SHP77 (cell line): ENCODE measurements at regions not wholly inside any gene's neighbourhood (a gene's known extent, or its start where the extent isn't known, plus 50 kb on each side); places are given as distances from the start of the nearest gene placed in this dataset.
"Not testable (repeated sequence)": the region's sequence is repeated elsewhere in the genome, so short reads cannot be mapped to it uniquely, and the experiment has no call there.

ENCODE experiments used
- DNase-seq, 2 experiments: peaks; one replicate each; lab custom pipeline; 2025; lab: John Stamatoyannopoulos, UW

- DNase-seq: no peak
Measured at GRCh38 chr2:62410926-62411456, 95.0 kb downstream of the TMEM17 start.

- DNase-seq: peak in 1 of 2 experiments; percentile 1
Measured at GRCh38 chr2:62410015-62410453, 96.0 kb downstream of the TMEM17 start.

DNA sequence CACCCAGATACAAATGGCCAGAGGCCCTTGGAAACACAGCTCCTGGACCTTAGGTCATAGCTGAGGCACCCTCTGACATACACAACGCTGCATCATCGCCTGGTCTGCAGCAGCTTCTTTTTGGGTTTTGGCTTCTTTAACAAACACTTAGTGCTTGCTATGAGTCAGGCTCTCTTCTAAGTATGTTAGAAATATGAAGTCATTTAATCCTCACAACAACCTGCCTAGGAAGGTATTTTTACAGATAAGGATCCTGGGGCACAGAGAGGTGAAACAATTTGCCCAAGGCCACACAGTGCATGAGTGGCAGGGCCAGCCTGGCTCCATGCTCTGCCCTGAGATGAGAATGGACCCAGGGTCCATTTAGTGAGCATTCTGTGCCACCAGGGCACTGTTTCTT is 96.6 kb downstream of the TMEM17 start:
- no peak for DNase-seq

GRCh38 chr2:62408241-62408677 is 97.7 kb downstream of the TMEM17 start:
- DNase-seq: no peak

- no peak for DNase-seq
Measured at GRCh38 chr2:62407838-62408237, 98.2 kb downstream of the TMEM17 start.

- DNase-seq: no peak
Measured at GRCh38 chr2:62407401-62407800, 98.6 kb downstream of the TMEM17 start.

DNA sequence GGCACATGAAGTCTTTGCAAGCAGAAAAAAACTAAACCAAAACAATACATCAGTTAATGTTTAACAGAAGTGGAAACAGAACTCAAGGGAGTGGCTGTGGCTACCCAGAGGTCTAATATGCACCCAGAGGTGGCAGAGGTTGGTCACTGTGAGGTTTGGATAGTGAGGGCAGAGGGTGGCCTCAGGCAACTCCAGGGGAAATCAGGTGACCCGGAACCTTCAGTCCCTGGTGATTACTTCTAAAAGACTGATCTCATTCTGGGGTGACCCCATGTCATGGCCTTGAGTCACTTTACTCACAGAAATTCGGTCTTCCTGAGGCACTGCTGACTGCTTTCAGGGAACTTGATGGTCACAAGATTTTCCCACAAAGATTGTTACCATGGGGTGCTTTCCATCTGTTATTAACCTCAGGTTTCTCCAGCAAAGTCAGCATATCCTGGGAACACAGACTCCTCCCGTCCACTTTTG is 99.4 kb downstream of the TMEM17 start:
- no peak for DNase-seq

- DNase-seq: no peak
Measured at GRCh38 chr2:62404913-62405312, 101.1 kb downstream of the TMEM17 start.

DNA sequence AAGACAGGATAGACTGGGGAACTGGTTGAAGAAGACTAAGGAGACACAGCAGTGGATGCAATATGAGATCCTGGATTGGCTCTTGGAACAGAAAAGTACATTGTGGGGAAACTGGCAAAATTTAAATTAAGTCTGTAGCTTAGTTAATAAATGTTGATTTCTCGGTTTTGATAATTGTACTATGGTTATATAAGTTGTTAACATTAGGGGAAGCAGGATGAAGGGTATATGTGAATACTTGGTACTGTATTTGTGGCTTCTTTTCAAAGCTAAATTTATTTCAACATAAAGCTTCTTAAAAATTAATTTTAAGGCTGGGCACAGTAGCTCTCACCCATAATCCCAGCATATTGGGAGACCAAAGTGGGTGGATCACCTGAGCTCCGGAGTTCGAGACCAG is 103.8 kb downstream of the TMEM17 start:
- no peak for DNase-seq

DNA sequence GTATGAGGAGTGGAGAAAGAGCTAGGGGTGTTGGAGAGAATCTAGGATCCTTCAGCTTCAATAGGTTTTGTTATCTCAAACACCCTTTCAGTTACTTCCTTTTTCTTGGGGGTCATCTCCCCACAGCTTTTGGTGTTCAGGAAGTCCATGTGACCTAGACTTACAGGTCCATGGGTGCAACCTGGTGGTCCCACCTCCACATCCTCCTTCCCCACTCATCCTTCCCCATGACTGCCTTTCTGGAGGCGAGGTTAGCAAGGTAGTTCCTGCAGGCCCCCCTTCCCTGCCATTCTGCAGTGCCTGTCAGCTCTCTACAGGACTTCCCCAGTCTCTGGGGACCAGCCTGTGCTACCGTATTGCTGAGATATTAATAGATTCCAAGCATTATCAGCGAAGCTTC is 107.6 kb downstream of the TMEM17 start:
- no peak for DNase-seq

- no peak for DNase-seq
Measured at GRCh38 chr2:62396880-62397279, 109.1 kb downstream of the TMEM17 start.

DNA sequence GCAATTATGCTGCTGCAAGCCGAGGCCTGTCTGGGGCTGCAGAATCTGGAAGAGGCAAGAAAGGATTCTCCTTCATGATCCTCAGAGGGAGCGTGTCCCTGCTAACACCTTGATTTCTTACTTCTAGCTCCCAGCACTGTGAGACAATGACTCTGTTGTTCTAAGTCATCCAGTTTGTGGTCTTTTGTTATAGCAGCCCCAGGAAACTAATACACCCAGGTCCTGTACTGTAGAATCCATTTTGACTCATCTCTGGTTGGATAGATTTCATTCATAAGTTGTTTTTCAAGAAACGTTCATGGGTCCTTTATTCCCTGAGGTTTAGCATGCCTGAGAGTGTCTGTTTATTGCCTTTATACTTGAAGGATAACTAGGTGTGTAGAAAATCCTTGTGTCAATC is 112.7 kb downstream of the TMEM17 start:
- DNase-seq: no peak

- no peak for DNase-seq
Measured at GRCh38 chr2:62391696-62392095, 114.3 kb downstream of the TMEM17 start.

DNA sequence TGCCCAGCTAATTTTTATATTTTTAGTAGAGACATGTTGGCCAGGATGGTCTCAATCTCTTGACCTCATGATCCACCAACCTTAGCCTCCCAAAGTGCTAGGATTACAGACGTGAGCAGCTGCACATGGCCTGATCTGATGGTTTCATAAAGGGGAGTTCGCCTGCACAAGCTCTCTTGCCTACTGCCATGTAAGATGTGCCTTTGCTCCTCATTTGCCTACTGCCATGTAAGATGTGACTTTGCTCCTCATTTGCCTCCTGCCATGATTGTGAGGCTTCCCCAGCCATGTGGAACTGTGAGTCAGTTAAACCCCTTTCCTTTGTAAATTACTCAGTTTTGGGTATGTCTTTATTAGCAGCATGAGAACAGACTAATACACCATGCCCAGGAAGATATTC is 119.6 kb downstream of the TMEM17 start:
- DNase-seq: not testable (repeated sequence)

GRCh38 chr2:62383846-62384245 is 122.1 kb downstream of the TMEM17 start:
- no peak for DNase-seq

- peak; percentile 5 to 35 for DNase-seq
Measured at GRCh38 chr2:62382757-62383156, 123.2 kb downstream of the TMEM17 start.

DNA sequence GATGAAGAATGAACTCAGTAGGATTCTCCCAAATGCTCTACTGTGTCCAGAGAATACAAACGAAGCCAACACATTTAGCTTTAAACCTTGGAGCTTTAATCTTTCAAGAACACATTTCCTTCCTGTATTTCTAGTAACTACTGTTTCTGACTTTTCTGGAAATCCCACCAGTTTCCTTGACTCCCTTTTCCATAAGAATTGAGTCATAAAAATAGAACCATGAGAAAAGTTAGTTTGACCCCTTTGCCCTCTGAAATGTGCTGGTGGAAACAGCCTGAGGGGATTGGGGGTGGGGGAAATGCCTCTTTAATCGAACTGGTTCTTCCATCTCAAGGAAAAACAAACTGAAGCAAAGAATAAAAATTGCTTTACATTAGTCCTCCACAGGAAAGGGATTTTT is 123.9 kb downstream of the TMEM17 start:
- DNase-seq: no peak

DNA sequence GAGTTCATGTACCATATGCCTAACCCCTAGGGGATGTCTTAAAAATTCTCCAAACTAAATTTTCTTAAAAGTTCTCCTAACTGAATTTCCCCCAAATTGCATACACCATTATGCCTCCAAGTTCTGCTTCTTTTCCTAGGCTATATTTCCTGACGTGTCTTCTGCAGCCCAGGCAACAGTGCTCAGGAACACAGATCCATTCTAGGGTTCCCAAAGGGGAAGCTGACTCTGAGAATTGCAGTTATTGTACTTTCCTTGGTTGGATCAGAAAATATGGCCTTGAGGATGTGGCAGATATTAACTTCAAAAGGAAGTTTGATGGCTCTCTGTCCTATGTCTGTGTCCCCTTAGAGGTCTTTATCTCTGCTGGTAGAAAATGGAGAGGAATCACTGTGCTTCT is 124.3 kb downstream of the TMEM17 start:
- DNase-seq: no peak

GRCh38 chr2:62379566-62379965 is 126.4 kb downstream of the TMEM17 start:
- DNase-seq: no peak

DNA sequence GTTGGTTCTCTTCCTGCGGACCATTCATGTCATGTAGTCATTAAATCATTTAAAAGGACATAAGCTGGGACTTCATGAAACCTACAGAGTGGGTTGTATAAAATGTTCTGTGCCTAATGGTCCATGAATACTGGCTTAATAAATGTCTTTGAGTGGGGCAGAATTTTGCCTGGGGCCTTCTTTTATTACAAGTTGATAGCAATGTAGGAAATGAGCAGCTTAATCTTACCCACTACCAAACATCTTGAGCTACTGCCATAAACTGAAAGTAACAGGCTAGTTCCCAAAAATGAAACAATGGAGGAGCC is 130.9 kb downstream of the TMEM17 start:
- DNase-seq: no peak

DNA sequence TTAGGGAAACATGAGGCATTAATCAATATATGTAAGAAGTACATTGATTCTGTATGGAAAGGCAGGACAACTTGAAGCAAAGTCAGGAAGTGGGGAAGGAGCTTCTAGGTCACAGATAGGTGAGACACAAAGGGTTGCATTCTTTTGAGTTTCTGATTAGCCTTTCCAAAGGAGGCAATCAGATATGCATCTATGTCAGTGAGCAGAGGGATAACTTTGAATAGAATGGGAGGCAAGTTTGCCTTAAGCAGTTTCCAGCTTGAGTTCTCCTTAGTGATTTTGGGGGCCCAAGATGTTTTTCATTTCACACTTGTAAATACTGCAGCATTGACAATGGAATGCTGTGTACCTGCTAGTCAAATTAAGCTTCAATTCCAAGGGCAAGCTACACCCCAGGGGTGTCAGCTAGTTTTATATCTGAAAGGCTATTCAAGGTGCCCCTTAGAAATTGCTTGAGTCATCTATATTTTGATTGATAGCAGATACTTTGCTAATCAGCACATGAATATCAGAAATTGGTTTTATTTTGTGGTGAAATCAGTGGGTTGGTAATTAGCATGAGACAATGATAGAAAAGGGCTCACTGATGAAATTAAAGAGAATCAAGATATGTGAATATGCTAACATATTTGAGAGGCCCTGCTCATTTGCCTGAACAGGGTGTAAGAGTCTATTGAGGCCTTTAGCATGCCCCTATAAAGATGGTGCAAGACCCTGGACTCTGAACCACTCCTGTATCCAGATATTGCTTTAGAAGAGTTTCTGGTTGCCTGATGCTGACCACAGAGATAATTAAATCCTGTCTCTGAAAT is 131.5 kb downstream of the TMEM17 start:
- no peak for DNase-seq

GRCh38 chr2:62372824-62373223 is 133.2 kb downstream of the TMEM17 start:
- no peak for DNase-seq

DNA sequence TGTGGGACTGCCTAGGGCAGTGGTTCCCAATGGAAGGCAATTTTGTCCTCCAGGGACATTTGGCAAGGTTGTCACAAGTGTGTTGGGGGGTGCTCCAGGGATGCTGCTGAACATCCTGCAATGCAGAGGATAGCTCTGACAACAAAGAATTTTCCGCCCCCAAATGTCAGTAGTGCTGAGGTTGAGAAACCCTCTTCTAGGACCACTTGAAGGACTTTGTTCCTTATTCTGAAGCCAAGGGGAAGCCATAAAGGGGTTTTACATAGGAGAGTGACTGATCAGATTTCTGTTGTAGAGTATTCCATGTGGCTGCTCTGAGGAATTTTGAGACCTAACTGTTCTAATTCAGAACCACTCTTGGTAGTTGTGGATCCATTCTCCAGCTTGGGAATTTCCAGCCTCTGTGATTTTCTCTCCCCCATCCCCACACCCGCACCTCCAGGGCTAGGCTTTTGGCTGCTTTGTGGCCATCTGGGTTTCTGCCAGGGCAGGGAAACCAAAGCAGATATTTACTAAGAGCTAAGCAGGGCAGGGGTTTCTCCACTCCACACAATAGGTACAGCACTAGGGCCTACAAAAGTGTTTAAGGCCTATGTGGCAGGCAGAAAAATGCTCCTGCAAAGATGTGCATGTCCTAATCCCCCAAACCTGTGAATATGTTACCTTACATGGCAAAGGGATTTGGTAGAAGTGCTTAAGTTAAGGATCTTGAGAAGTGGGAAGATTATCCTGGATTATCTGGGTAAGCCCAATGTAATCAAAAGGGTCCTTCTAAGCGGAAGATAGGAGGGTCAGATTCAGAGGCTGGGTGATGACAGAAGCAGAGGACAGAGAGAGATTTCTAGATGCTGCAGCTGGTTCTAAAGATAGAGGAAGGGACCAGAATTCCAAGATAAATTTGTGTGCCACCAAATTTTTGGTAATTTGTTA is 135.4 kb downstream of the TMEM17 start:
- DNase-seq: no peak
